ENCODE measurements at regions not wholly inside any gene's neighbourhood (a gene's known extent, or its start where the extent isn't known, plus 50 kb on each side); places are given as distances from the start of the nearest gene placed in this dataset.

- Histone ChIP-seq H3K27me3 (ENCODE audit: control insufficient read depth, extremely low read depth, insufficient read depth, low read length) (no peaks in the 10 kb centered on the region), H3K4me3 (ENCODE audit: control insufficient read depth in 2 of 3, extremely low read depth in 1 of 3, insufficient read depth in 2 of 3, low read depth in 1 of 3, low read length in 3 of 3) (no peak overlapping the region), H3K4me1 (ENCODE audit: control insufficient read depth, extremely low read depth, insufficient read depth, low read length) (no peaks in the 10 kb centered on the region), H2AFZ (ENCODE audit: control insufficient read depth, low read length) (no peak overlapping the region), H3K36me3 (ENCODE audit: control insufficient read depth in 2 of 2, extremely low read depth in 1 of 2, insufficient read depth in 2 of 2, low read length in 2 of 2) (no peaks in the 10 kb centered on the region), H3K4me2 (ENCODE audit: control insufficient read depth, extremely low read depth, insufficient read depth, low read depth, low read length) (no peak overlapping the region), H3K9me3 (ENCODE audit: control insufficient read depth, low read depth, low read length) (no peaks in the 10 kb centered on the region), H3K9me1 (ENCODE audit: control insufficient read depth, extremely low read depth, insufficient read depth, low read length) (no peaks in the 10 kb centered on the region), H3K27ac (ENCODE audit: control insufficient read depth, insufficient read depth, low read length) (no peak overlapping the region), H3K9ac (ENCODE audit: control insufficient read depth, extremely low read depth, insufficient read depth, low read length) (no peak overlapping the region), H4K20me1 (ENCODE audit: control insufficient read depth, extremely low read depth, insufficient read depth, low read length) (no peaks in the 10 kb centered on the region), H3K79me2 (ENCODE audit: control insufficient read depth, insufficient read depth, low read length) (no peaks in the 10 kb centered on the region)
- DNase-seq (ENCODE audit: low read depth, low spot score) (no peak), FAIRE-seq (no peak)
- no peak for TF ChIP-seq EZH2 (IDR thresholded peaks at IDR 0.05; ENCODE audit: low read length)
- TF ChIP-seq CTCF (optimal IDR thresholded peaks at IDR 0.05 in 1 of 3, IDR thresholded peaks at IDR 0.05 in 1 of 3, conservative IDR thresholded peaks at IDR 0.05 in 1 of 3; ENCODE audit: extremely low read depth in 1 of 3, insufficient read depth in 2 of 3, low read length in 3 of 3) = no peak
- dilution Hi-C loops (cut with MboI; ENCODE audit: extremely low pct_ligation_motif_present, low sequenced_read_pairs) = no loop called here
These were observed 443.8 kb upstream of the SPTLC3 start for GRCh38 chr20:12564979-12565378.

GRCh38 chr20:12566596-12566995 lies 442.2 kb upstream of the SPTLC3 start:
- no peak for FAIRE-seq
- no peak overlapping the region for H3K4me2 ChIP-seq (ENCODE audit: control insufficient read depth, extremely low read depth, insufficient read depth, low read depth, low read length)
- no peak overlapping the region for H3K4me3 ChIP-seq (ENCODE audit: control insufficient read depth in 2 of 3, extremely low read depth in 1 of 3, insufficient read depth in 2 of 3, low read depth in 1 of 3, low read length in 3 of 3)
- no peaks in the 10 kb centered on the region for H3K9me1 ChIP-seq (ENCODE audit: control insufficient read depth, extremely low read depth, insufficient read depth, low read length)
- H4K20me1 ChIP-seq (ENCODE audit: control insufficient read depth, extremely low read depth, insufficient read depth, low read length) = no peaks in the 10 kb centered on the region
- dilution Hi-C loops (cut with MboI; ENCODE audit: extremely low pct_ligation_motif_present, low sequenced_read_pairs) = no loop called here
- no peaks in the 10 kb centered on the region for H3K36me3 ChIP-seq (ENCODE audit: control insufficient read depth in 2 of 2, extremely low read depth in 1 of 2, insufficient read depth in 2 of 2, low read length in 2 of 2)
- H3K9ac ChIP-seq (ENCODE audit: control insufficient read depth, extremely low read depth, insufficient read depth, low read length) = no peak overlapping the region
- H3K9me3 ChIP-seq (ENCODE audit: control insufficient read depth, low read depth, low read length) = no peaks in the 10 kb centered on the region
- no peaks in the 10 kb centered on the region for H3K27me3 ChIP-seq (ENCODE audit: control insufficient read depth, extremely low read depth, insufficient read depth, low read length)
- no peak overlapping the region for H3K27ac ChIP-seq (ENCODE audit: control insufficient read depth, insufficient read depth, low read length)
- H2AFZ ChIP-seq (ENCODE audit: control insufficient read depth, low read length) = no peak overlapping the region
- H3K4me1 ChIP-seq (ENCODE audit: control insufficient read depth, extremely low read depth, insufficient read depth, low read length) = no peaks in the 10 kb centered on the region
- DNase-seq (ENCODE audit: low read depth, low spot score) = no peak
- TF ChIP-seq EZH2 (IDR thresholded peaks at IDR 0.05; ENCODE audit: low read length) (no peak), CTCF (optimal IDR thresholded peaks at IDR 0.05 in 1 of 3, IDR thresholded peaks at IDR 0.05 in 1 of 3, conservative IDR thresholded peaks at IDR 0.05 in 1 of 3; ENCODE audit: extremely low read depth in 1 of 3, insufficient read depth in 2 of 3, low read length in 3 of 3) (no peak)
- H3K79me2 ChIP-seq (ENCODE audit: control insufficient read depth, insufficient read depth, low read length) = no peaks in the 10 kb centered on the region
